Thymus (tissue), 11 donors: ENCODE measurements at regions not wholly inside any gene's neighbourhood (a gene's known extent, or its start where the extent isn't known, plus 50 kb on each side); places are given as distances from the start of the nearest gene placed in this dataset.

ENCODE experiments used
- DNase-seq, 9 donors: peaks; one replicate each; pipeline ENCODE4 v3.0.0-alpha.2; 2013; ENCODE audit warnings: low spot score in 9 of 9, low read depth in 6 of 9, missing footprints in 1 of 9
- H3K27ac ChIP-seq, 2 donors: one replicate each; pipeline ENCODE4 v1.5.1; 2013; ENCODE audit warnings: control low read depth in 1 of 2, low read depth in 1 of 2, low read length in 1 of 2, mild to moderate bottlenecking in 1 of 2, moderate library complexity in 1 of 2
- H3K27me3 ChIP-seq, 2 donors: one replicate each; pipeline ENCODE4 v1.5.1; 2013; ENCODE audit warnings: low read length in 1 of 2; ENCODE audit not compliant: control insufficient read depth in 2 of 2, insufficient read depth in 1 of 2
- H3K36me3 ChIP-seq, 2 donors: one replicate each; pipeline ENCODE4 v1.5.1; 2013; ENCODE audit warnings: low read length in 1 of 2, mild to moderate bottlenecking in 1 of 2, moderate library complexity in 1 of 2; ENCODE audit not compliant: control insufficient read depth in 2 of 2, insufficient read depth in 2 of 2
- H3K4me1 ChIP-seq, 2 donors: one replicate each; pipeline ENCODE4 v1.5.1; 2013; ENCODE audit warnings: low read length in 2 of 2; ENCODE audit not compliant: control insufficient read depth in 2 of 2, insufficient read depth in 2 of 2
- H3K4me3 ChIP-seq, 2 donors: one replicate each; pipeline ENCODE4 v1.5.1; 2013; ENCODE audit warnings: low read length in 2 of 2, control low read depth in 1 of 2, mild to moderate bottlenecking in 1 of 2
- H3K9me3 ChIP-seq, 2 donors: one replicate each; pipeline ENCODE4 v1.5.1; 2013; ENCODE audit warnings: low read length in 1 of 2, mild to moderate bottlenecking in 1 of 2; ENCODE audit not compliant: control insufficient read depth in 2 of 2, insufficient read depth in 1 of 2
- WGBS: extraction: QIAGEN DNeasy Blood & Tissue Kit; methylation state at CpG from one replicate; pipeline ENCODE4 v1.1.7; 2013; 5-methylcytosine and 5-hydroxymethylcytosine counted together
- donor health status: healthy.

- H3K27me3 ChIP-seq: no peaks in the 10 kb centered on the region
- no peak overlapping the region for H3K27ac ChIP-seq
- H3K4me3 ChIP-seq: no peak overlapping the region
- 90% methylated on average over 2 of the region's 2 CpGs for WGBS
- H3K4me1 ChIP-seq: no peaks in the 10 kb centered on the region
- no peak for DNase-seq
- peaks cover 0 to 3% of the 10 kb centered on the region in 2 donors for H3K9me3 ChIP-seq
- no peaks in the 10 kb centered on the region for H3K36me3 ChIP-seq
These were observed 666.7 kb upstream of the CDH18 start for GRCh38 chr5:20654746-20655145.

GRCh38 chr5:20654033-20654432 lies 666.0 kb upstream of the CDH18 start:
- H3K36me3 ChIP-seq: no peaks in the 10 kb centered on the region
- WGBS: 95% methylated on average over 2 of the region's 2 CpGs
- DNase-seq: no peak

GRCh38 chr5:20649966-20650365 lies 662.0 kb upstream of the CDH18 start:
- no peak for DNase-seq
- H3K4me3 ChIP-seq: no peak overlapping the region
- H3K27ac ChIP-seq: no peak overlapping the region
- H3K36me3 ChIP-seq: no peaks in the 10 kb centered on the region
- peaks cover 0 to 26% of the 10 kb centered on the region in 2 donors for H3K9me3 ChIP-seq
- H3K4me1 ChIP-seq: no peaks in the 10 kb centered on the region
- 90% methylated on average over 1 of the region's 1 CpG for WGBS
- H3K27me3 ChIP-seq: no peaks in the 10 kb centered on the region

More at GRCh38 chr5:20654033-20654432, 666.0 kb upstream of the CDH18 start:
- Histone ChIP-seq H3K27me3 (no peaks in the 10 kb centered on the region), H3K27ac (no peak overlapping the region), H3K4me1 (no peaks in the 10 kb centered on the region), H3K4me3 (no peak overlapping the region), H3K9me3 (peaks cover 0 to 5% of the 10 kb centered on the region in 2 donors)

- no peaks in the 10 kb centered on the region for H3K27me3 ChIP-seq
- H3K36me3 ChIP-seq: no peaks in the 10 kb centered on the region
- no peak for DNase-seq
- no peaks in the 10 kb centered on the region for H3K4me1 ChIP-seq
- no peak overlapping the region for H3K4me3 ChIP-seq
- H3K9me3 ChIP-seq: peaks cover 0 to 26% of the 10 kb centered on the region in 2 donors
- no peak overlapping the region for H3K27ac ChIP-seq
These were observed 661.0 kb upstream of the CDH18 start for GRCh38 chr5:20648981-20649380.

- H3K36me3 ChIP-seq: no peaks in the 10 kb centered on the region
- no peaks in the 10 kb centered on the region for H3K4me1 ChIP-seq
- no peaks in the 10 kb centered on the region for H3K27me3 ChIP-seq
- peaks cover 1 to 6% of the 10 kb centered on the region in 2 donors for H3K9me3 ChIP-seq
- H3K4me3 ChIP-seq: no peak overlapping the region
- WGBS: 0% methylated on average over 1 of the region's 1 CpG
- no peak for DNase-seq
- H3K27ac ChIP-seq: no peak overlapping the region
These were observed 648.7 kb upstream of the CDH18 start for GRCh38 chr5:20636686-20637085.

GRCh38 chr5:20619591-20619990 lies 631.6 kb upstream of the CDH18 start:
- no peak for DNase-seq
- H3K27ac ChIP-seq: no peak overlapping the region
- no peaks in the 10 kb centered on the region for H3K36me3 ChIP-seq
- no peaks in the 10 kb centered on the region for H3K27me3 ChIP-seq
- H3K4me1 ChIP-seq: no peaks in the 10 kb centered on the region
- peaks cover 0 to 4% of the 10 kb centered on the region in 2 donors for H3K9me3 ChIP-seq
- 94% methylated on average over 3 of the region's 3 CpGs for WGBS
- no peak overlapping the region for H3K4me3 ChIP-seq

- no peak for DNase-seq
- Histone ChIP-seq H3K4me3 (no peak overlapping the region), H3K27ac (no peak overlapping the region), H3K9me3 (peaks cover 0 to 4% of the 10 kb centered on the region in 2 donors), H3K27me3 (no peaks in the 10 kb centered on the region), H3K36me3 (no peaks in the 10 kb centered on the region), H3K4me1 (no peaks in the 10 kb centered on the region)
- 92% methylated on average over 1 of the region's 1 CpG for WGBS
These were observed 630.3 kb upstream of the CDH18 start for GRCh38 chr5:20618340-20618739.

GRCh38 chr5:20617841-20618240 lies 629.8 kb upstream of the CDH18 start:
- Histone ChIP-seq H3K4me3 (no peak overlapping the region), H3K36me3 (no peaks in the 10 kb centered on the region), H3K27ac (no peak overlapping the region), H3K4me1 (no peaks in the 10 kb centered on the region), H3K9me3 (peaks cover 0 to 4% of the 10 kb centered on the region in 2 donors), H3K27me3 (no peaks in the 10 kb centered on the region)
- no peak for DNase-seq
- 90% methylated on average over 3 of the region's 3 CpGs for WGBS

- no peaks in the 10 kb centered on the region for H3K27me3 ChIP-seq
- 95% methylated on average over 21 of the region's 21 CpGs for WGBS
- H3K27ac ChIP-seq: no peak overlapping the region
- H3K4me1 ChIP-seq: no peaks in the 10 kb centered on the region
- H3K36me3 ChIP-seq: no peaks in the 10 kb centered on the region
- DNase-seq: no peak
- no peak overlapping the region for H3K4me3 ChIP-seq
- H3K9me3 ChIP-seq: peaks cover 0 to 4% of the 10 kb centered on the region in 2 donors
These were observed 628.0 kb upstream of the CDH18 start for GRCh38 chr5:20615888-20616563.
